Mesothelial cell of epicardium (in vitro differentiated cells): ENCODE measurements at regions not wholly inside any gene's neighbourhood (a gene's known extent, or its start where the extent isn't known, plus 50 kb on each side); places are given as distances from the start of the nearest gene placed in this dataset.

Experiments used
- DNase-seq, 2 experiments: peaks; one replicate each; pipeline ENCODE4 v3.0.0; 2021; ENCODE audit warnings: low spot score in 2 of 2; ENCODE audit not compliant: unreplicated experiment in 2 of 2
- H3K27ac Mint-ChIP-seq: 2 replicates; pipeline ENCODE4 v1.8.0; 2021; ENCODE audit warnings: mixed read lengths
- H3K27me3 Mint-ChIP-seq: 2 replicates; pipeline ENCODE4 v1.8.0; 2021; ENCODE audit warnings: low read depth, mixed read lengths
- H3K36me3 Mint-ChIP-seq: 2 replicates; pipeline ENCODE4 v1.8.0; 2021; ENCODE audit warnings: mixed read lengths
- H3K4me1 Mint-ChIP-seq: 2 replicates; pipeline ENCODE4 v1.8.0; 2021; ENCODE audit warnings: mixed read lengths
- H3K4me3 Mint-ChIP-seq: 2 replicates; pipeline ENCODE4 v1.8.0; 2021; ENCODE audit warnings: mild to moderate bottlenecking, moderate library complexity, mixed read lengths
- H3K9me3 Mint-ChIP-seq: 2 replicates; pipeline ENCODE4 v1.8.0; 2021; ENCODE audit warnings: mixed read lengths
- TF ChIP-seq, protein P1 (sequence below): fragments of 200-600 bp; sonication (generic); IDR thresholded peaks from one replicate; pipeline ENCODE4 v1.5.0; 2021; ENCODE audit warnings: antibody characterized with exemption; ENCODE audit not compliant: unreplicated experiment

DNA sequence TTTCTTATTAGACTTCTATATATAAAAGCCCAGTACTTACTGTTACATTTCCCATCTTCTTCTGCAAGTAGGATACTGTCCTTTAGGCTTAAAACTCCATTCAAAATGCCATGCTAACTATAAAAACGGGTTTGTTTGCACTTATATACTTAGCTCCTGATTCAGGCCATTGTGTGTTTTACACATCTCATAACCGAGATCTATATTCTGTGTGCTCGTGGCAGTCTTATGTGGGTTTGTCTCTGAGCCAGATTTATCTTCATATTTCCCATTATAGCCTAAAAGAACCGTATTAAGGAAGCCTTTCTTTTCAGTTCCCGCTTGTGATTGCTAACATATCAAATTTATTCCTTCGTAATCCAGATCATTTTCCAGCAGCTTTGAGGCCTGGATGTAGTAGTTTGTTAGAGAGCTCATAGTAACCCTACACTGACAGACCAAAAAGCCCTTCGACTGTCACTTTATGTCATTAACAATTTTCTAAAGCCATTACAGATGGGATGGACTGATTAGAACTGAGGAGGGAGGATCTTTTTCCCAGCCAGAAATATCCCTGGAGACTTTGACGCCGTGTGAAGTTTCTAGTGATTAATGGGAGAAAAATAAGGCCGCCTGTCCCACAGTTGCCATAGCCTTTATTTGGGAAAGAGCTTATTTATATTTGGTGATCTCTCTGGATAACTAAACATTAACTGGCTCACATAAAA, 508.5 kb downstream of the FOXG1 start:
- no peak overlapping the region for H3K4me3 Mint-ChIP-seq
- peaks cover 8% of the 10 kb centered on the region for H3K4me1 Mint-ChIP-seq
- H3K27ac Mint-ChIP-seq = no peak overlapping the region
- no peaks in the 10 kb centered on the region for H3K9me3 Mint-ChIP-seq
- no peaks in the 10 kb centered on the region for H3K36me3 Mint-ChIP-seq
- H3K27me3 Mint-ChIP-seq = peaks cover 12% of the 10 kb centered on the region
- TF ChIP-seq, protein P1, sequence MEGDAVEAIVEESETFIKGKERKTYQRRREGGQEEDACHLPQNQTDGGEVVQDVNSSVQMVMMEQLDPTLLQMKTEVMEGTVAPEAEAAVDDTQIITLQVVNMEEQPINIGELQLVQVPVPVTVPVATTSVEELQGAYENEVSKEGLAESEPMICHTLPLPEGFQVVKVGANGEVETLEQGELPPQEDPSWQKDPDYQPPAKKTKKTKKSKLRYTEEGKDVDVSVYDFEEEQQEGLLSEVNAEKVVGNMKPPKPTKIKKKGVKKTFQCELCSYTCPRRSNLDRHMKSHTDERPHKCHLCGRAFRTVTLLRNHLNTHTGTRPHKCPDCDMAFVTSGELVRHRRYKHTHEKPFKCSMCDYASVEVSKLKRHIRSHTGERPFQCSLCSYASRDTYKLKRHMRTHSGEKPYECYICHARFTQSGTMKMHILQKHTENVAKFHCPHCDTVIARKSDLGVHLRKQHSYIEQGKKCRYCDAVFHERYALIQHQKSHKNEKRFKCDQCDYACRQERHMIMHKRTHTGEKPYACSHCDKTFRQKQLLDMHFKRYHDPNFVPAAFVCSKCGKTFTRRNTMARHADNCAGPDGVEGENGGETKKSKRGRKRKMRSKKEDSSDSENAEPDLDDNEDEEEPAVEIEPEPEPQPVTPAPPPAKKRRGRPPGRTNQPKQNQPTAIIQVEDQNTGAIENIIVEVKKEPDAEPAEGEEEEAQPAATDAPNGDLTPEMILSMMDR = no peak
- no peak for DNase-seq

DNA sequence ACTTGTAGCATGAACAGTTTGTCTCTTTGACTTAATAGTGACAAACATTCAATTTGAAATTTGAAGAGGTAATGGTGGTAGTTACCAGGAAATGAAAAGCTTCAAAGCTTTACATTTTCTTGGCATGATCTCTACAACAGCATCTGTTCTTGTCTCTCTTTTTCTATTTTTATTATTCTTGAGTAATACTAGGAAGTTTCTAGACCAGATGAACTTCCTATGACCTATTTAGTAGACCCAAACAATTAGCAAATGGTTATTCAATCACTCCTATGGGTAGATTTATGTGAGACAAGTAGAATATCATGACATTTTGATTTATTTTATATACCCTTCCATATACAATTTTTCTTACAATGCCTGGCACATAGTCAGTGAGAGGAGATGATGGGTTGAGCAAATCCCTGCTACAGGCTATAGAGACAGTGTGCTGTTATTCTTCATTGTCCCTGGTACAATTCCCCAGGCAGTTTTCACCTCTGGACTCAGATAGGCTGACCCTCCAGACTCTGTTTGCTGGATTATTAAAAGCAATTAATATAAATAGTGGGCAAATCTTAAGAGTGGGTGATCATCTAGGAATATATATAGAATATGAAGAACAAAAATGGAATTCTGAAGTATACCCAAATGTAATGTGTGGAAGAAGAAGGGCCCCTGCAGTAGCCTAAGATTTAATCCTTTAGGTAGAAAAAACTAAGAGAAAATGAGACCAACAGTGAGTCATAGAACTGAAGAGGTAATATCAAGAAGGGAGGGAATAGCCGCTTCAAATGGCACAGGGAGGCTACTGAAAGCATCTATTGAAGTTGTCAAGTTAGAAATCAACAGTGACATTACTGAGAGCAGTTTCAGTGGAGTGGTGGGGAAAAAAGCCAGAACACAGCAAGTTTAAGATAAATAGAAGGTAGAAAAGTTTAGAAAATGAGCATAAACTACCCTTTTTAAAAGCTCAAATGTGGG, 512.0 kb downstream of the FOXG1 start:
- peaks cover 8% of the 10 kb centered on the region for H3K4me1 Mint-ChIP-seq
- H3K9me3 Mint-ChIP-seq = no peaks in the 10 kb centered on the region
- no peaks in the 10 kb centered on the region for H3K36me3 Mint-ChIP-seq
- peaks cover 3% of the 10 kb centered on the region for H3K27me3 Mint-ChIP-seq
- TF ChIP-seq, protein P1 = no peak
- H3K4me3 Mint-ChIP-seq = no peak overlapping the region
- no peak overlapping the region for H3K27ac Mint-ChIP-seq
- DNase-seq = no peak

DNA sequence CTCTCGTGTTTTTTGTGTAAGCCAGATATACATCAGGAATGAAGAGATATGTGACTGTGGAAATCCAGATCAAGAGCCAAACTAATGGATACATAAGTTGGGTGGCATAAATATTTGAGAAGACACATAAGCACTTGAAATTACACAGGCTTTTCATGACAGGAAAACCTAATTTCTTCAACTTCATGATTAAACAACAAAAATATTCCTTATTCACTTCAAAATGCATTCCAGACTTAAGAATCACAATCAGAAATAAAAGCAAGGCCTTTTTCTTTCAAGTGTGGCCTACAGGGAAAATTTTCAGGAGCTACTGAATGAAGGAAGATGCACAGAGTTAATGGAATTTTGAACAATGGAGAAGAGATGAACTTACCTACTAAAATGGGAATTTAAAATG, 515.6 kb downstream of the FOXG1 start:
- TF ChIP-seq, protein P1 = no peak
- no peak overlapping the region for H3K27ac Mint-ChIP-seq
- peaks cover 3% of the 10 kb centered on the region for H3K27me3 Mint-ChIP-seq
- H3K4me3 Mint-ChIP-seq = no peak overlapping the region
- H3K36me3 Mint-ChIP-seq = no peaks in the 10 kb centered on the region
- H3K9me3 Mint-ChIP-seq = peaks cover 7% of the 10 kb centered on the region
- DNase-seq = no peak
- no peaks in the 10 kb centered on the region for H3K4me1 Mint-ChIP-seq

DNA sequence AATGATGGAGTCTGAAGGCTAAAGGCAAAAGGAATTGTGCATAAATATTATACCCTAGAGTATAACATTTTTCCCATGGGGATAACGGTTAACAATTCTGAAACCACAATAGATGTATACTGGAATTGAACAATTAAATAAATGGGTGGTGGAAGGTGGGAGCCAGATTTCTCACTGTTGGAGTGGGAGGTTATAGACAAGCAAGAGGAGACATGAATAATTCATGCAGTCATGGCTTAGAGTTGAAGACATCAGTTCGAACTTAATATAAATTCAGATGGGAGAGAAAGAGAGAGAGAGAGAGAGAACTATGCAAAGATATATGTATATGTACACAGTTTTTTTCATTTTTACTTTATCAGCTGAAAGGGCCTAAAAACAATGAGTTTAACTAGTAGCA, 523.9 kb downstream of the FOXG1 start:
- TF ChIP-seq, protein P1 = no peak
- DNase-seq = no peak

DNA sequence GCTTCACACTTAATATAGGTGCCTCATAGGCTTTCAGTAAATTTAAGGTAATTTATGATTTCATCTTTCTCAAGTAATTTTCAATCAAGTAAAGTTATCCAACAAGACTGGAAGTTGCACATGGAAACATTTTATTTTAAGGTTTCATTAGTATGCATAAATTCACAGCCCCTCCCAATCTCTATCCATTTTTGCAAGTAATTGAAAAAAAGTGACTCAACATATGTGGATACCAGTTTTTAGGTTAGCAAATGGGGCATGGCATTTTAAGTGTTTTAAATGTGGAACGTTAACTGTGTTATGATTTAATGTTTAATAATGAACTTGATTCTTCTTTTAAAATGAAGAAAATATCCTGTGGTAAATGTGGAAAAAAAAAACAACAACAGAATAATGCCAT, 532.8 kb downstream of the FOXG1 start:
- H3K27ac Mint-ChIP-seq = no peak overlapping the region
- H3K9me3 Mint-ChIP-seq = peaks cover 40% of the 10 kb centered on the region
- no peaks in the 10 kb centered on the region for H3K36me3 Mint-ChIP-seq
- H3K4me3 Mint-ChIP-seq = no peak overlapping the region
- no peaks in the 10 kb centered on the region for H3K27me3 Mint-ChIP-seq
- no peaks in the 10 kb centered on the region for H3K4me1 Mint-ChIP-seq
- TF ChIP-seq, protein P1 = no peak
- DNase-seq = no peak

More for the DNA sequence above, 523.9 kb downstream of the FOXG1 start:
- Mint-ChIP-seq H3K36me3 (no peaks in the 10 kb centered on the region), H3K27ac (no peak overlapping the region), H3K27me3 (peaks cover 2% of the 10 kb centered on the region), H3K4me3 (no peak overlapping the region), H3K9me3 (peaks cover 43% of the 10 kb centered on the region), H3K4me1 (no peaks in the 10 kb centered on the region)
